Calu3 (cell line): ENCODE measurements at regions not wholly inside any gene's neighbourhood (a gene's known extent, or its start where the extent isn't known, plus 50 kb on each side); places are given as distances from the start of the nearest gene placed in this dataset.

Experiments
- BruUV-seq: library from RNA; stranded (reverse); fragments of 400-500 nt; replicated peaks from 2 replicates; lab custom pipeline; 2021; lab: Mats Ljungman, UMichigan
- CTCF ChIA-PET: fragments of 300-600 bp; sonication (Branson Sonifier 250); formaldehyde crosslinking; loops from one replicate; lab custom pipeline; 2022; ENCODE audit warnings: antibody characterized with exemption; lab: Charles Lee
- DNase-seq: peaks from one replicate; pipeline ENCODE4 v3.0.0; 2022
- H3K27ac Mint-ChIP-seq: one replicate; pipeline ENCODE4 v1.8.0; 2022; ENCODE audit warnings: mixed read lengths; ENCODE audit not compliant: unreplicated experiment
- H3K27me3 Mint-ChIP-seq: one replicate; pipeline ENCODE4 v1.8.0; 2022; ENCODE audit warnings: mixed read lengths; ENCODE audit not compliant: unreplicated experiment
- H3K36me3 Mint-ChIP-seq: one replicate; pipeline ENCODE4 v1.8.0; 2022; ENCODE audit warnings: mild to moderate bottlenecking, moderate library complexity, mixed read lengths; ENCODE audit not compliant: insufficient read depth, unreplicated experiment
- H3K4me1 Mint-ChIP-seq: one replicate; pipeline ENCODE4 v1.8.0; 2022; ENCODE audit warnings: mild to moderate bottlenecking, low read depth, mixed read lengths; ENCODE audit not compliant: unreplicated experiment
- H3K4me3 Mint-ChIP-seq: one replicate; pipeline ENCODE4 v1.8.0; 2022; ENCODE audit warnings: mild to moderate bottlenecking, low read depth, moderate library complexity, mixed read lengths; ENCODE audit not compliant: unreplicated experiment
- H3K9me3 Mint-ChIP-seq: one replicate; pipeline ENCODE4 v1.8.0; 2022; ENCODE audit warnings: low read depth, mixed read lengths; ENCODE audit not compliant: unreplicated experiment
- CTCF ChIP-seq: fragments of 200-600 bp; IDR thresholded peaks from one replicate; pipeline ENCODE4 v1.8.0; 2022; ENCODE audit warnings: antibody characterized with exemption; ENCODE audit not compliant: unreplicated experiment
- intact Hi-C: fragments of 100-400 bp; cut with micrococcal nuclease; formaldehyde crosslinking; loops from one replicate; pipeline ENCODE4 v1.10.0; 2022; ENCODE audit not compliant: unreplicated experiment

- no peaks in the 10 kb centered on the region for H3K36me3 Mint-ChIP-seq
- H3K9me3 Mint-ChIP-seq, result peaks cover 22% of the 10 kb centered on the region
- intact Hi-C loops, result no loop called here
- no peaks in the 10 kb centered on the region for H3K27me3 Mint-ChIP-seq
- no peak overlapping the region for H3K27ac Mint-ChIP-seq
- no peak for TF ChIP-seq CTCF
- CTCF ChIA-PET, result no interaction called here
- no peaks in the 10 kb centered on the region for H3K4me1 Mint-ChIP-seq
- DNase-seq, result no peak
- H3K4me3 Mint-ChIP-seq, result no peak overlapping the region
- no TSS peak for BruUV-seq
Observed at GRCh38 chr2:5379811-5380210, 312.4 kb upstream of the SOX11 start.

GRCh38 chr2:5385596-5385995, 306.6 kb upstream of the SOX11 start:
- BruUV-seq, result no TSS peak
- no peaks in the 10 kb centered on the region for H3K4me1 Mint-ChIP-seq
- CTCF ChIA-PET, result no interaction called here
- H3K27me3 Mint-ChIP-seq, result no peaks in the 10 kb centered on the region
- TF ChIP-seq CTCF, result no peak
- no peak overlapping the region for H3K27ac Mint-ChIP-seq
- no peak overlapping the region for H3K4me3 Mint-ChIP-seq
- intact Hi-C loops, result no loop called here
- no peak for DNase-seq
- peaks cover 11% of the 10 kb centered on the region for H3K9me3 Mint-ChIP-seq
- no peaks in the 10 kb centered on the region for H3K36me3 Mint-ChIP-seq

- no peak overlapping the region for H3K4me3 Mint-ChIP-seq
- intact Hi-C loops, result no loop called here
- DNase-seq, result no peak
- TF ChIP-seq CTCF, result no peak
- H3K4me1 Mint-ChIP-seq, result no peaks in the 10 kb centered on the region
- H3K36me3 Mint-ChIP-seq, result no peaks in the 10 kb centered on the region
- H3K27ac Mint-ChIP-seq, result no peak overlapping the region
- no TSS peak for BruUV-seq
- no peaks in the 10 kb centered on the region for H3K27me3 Mint-ChIP-seq
- CTCF ChIA-PET, result no interaction called here
- H3K9me3 Mint-ChIP-seq, result peaks cover 15% of the 10 kb centered on the region
Observed at GRCh38 chr2:5387406-5387805, 304.8 kb upstream of the SOX11 start.

- no peak for TF ChIP-seq CTCF
- Mint-ChIP-seq H3K27ac (no peak overlapping the region), H3K4me1 (no peaks in the 10 kb centered on the region), H3K4me3 (no peak overlapping the region), H3K9me3 (peaks cover 15% of the 10 kb centered on the region), H3K36me3 (no peaks in the 10 kb centered on the region), H3K27me3 (no peaks in the 10 kb centered on the region)
- no TSS peak for BruUV-seq
- intact Hi-C loops, result no loop called here
- CTCF ChIA-PET, result no interaction called here
- DNase-seq, result no peak
Observed at GRCh38 chr2:5389740-5390139, 302.4 kb upstream of the SOX11 start.
